ENCODE measurements at regions not wholly inside any gene's neighbourhood (a gene's known extent, or its start where the extent isn't known, plus 50 kb on each side); places are given as distances from the start of the nearest gene placed in this dataset.
"Not testable (repeated sequence)": the region's sequence is repeated elsewhere in the genome, so short reads cannot be mapped to it uniquely, and the experiment has no call there.

GRCh38 chr2:82814146-82814545, 1644.9 kb downstream of the SUCLG1 start:
- no peak for DNase-seq (ENCODE audit: low spot score)

- DNase-seq (ENCODE audit: low spot score) = no peak
Measured at GRCh38 chr2:82811946-82812345, 1647.1 kb downstream of the SUCLG1 start.

DNA sequence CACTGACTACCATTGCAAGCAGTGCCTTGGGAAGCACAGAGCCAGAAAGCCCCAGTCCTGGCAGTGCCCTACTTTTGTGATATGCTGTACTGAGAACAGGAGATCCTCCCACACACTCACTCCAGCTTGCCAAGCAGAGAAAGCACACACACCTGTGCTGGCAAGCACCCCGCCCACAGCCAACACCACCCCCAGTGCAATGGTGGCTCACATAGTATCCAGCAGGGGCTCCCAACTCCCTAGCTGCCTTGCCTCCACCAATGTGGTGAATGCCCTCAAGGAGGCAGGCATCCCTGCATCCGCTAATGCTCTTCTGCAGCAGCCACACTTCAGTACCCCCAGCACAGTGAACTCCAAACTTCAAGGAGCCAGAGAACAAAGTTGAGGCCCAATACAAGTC, 1655.8 kb downstream of the SUCLG1 start:
- no peak for DNase-seq (ENCODE audit: low spot score)

DNA sequence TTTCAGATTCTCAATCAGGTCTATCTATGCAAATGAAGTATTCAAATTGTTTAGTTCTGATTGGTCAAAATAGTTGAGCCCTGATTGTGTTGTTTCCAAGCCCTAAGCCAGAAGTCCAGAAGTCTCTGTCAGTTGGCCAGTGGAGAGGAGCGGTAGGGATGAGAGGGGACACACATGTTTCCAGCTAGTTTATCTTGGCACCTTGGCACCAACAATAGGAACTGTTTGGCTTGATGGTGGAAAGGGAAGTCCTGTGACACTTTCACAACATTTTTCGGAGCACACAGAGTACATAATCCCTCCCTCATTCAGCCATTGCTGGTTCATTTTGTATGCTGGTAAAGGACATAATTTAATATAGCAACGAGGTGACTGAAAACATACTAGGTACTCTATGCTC, 1661.6 kb downstream of the SUCLG1 start:
- DNase-seq (ENCODE audit: low spot score) = no peak

DNA sequence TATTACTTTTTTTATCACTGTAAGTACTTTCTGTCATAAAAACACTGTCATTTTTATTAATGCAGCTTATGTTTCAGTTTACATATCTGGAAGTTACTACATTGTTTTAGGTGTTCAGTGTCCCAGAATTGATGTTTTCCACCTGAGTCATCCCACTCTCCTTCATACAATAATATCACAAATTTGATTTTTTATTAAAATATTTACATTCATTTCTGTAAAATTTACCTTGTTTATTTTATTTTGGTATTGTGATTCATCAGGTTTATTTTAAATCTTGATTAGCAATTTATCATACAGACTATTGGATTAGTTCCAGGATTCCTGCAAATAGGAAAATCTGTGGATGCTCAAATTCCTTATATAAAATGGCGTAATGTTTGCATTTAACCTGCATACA, 1662.9 kb downstream of the SUCLG1 start:
- DNase-seq (ENCODE audit: low spot score) = no peak

GRCh38 chr2:82795446-82795845, 1663.6 kb downstream of the SUCLG1 start:
- peak; percentile 60 for DNase-seq (ENCODE audit: low spot score)

DNA sequence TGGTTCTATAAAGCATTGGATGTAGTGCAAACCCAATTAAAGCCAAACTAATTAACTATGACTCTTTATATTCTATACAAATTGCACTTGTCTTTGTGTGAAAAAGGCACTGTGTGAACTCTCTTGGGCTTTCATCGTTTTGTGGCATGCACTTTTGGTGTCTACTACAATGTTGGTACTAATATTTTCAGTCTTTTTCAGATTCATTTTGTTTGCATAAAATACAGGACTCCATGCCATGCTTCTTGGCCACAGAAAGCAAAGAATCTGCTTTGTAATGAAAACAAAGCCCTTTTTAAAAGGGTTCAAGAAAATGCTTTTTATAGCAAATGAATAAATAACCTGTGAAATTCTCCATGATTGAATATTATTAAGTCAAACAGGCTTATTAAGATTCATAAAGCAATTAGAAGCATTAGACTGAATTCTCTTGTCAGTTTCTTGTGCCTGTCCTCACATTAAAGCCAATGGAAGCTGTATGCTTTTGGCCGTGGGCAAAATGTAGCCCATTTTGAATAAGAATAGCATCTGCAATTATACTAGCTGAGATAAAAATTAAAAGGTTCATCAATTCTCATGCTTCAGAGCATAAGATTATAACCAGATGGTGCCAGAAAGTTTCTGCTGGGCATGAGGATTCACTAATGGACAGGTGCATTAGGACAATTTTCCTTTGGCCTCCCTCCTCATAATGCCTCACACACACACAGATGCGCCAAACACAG, 1665.2 kb downstream of the SUCLG1 start:
- no peak for DNase-seq (ENCODE audit: low spot score)

DNA sequence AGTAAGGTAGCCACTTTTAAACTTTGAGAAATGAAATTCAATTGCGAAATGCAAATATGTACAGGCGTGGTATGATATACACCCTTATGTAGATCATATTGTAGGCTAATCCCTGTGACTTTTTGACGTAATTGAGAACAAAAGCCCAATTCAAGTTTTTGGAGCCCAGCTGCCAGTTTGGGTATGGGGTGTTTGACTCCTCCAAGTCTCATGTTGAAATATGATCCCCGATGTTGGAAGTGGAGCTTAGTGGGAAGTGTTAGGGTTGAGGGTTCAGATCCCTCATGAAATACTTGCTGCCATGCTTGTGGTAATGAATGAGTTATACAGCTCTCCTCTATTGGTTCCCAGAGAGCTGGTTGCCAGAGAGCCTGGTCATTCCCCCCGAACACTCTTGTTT, 1666.8 kb downstream of the SUCLG1 start:
- DNase-seq (ENCODE audit: low spot score) = no peak

- DNase-seq (ENCODE audit: low spot score) = peak; percentile 43
Measured at GRCh38 chr2:82790206-82791021, 1668.7 kb downstream of the SUCLG1 start.

GRCh38 chr2:82789851-82790205, 1669.3 kb downstream of the SUCLG1 start:
- DNase-seq (ENCODE audit: low spot score) = no peak

DNA sequence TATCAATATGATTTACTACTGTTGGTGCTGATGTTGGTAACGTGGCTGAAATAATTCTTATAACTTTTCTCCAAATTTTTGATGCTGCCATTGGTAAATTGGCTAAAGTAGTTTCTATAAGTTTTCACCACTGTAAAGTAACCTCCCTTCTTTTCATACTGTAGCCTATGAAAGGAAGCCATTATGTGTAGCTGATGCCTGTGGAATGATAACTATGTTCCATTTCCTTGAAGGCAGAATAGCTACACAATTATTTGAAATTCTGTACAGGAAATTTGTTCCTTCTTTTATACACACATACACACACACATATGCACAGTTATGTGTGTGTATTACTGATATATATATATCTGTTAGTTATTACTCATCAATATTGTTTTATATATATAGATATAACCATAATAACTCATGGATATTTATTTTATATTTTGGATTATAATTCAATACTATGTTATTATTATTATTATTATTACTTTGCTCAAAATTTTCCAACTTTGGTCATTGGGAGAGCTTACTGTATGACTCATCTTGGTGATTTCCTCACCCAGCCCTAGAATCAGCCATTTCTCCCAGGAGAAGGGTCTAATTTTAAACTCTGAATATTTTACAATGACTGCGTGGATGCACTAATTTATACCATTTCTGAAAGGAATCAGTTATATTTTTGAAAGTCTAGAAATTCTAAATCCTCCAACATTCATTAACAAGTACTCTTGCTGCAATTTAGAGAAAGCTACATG, 1677.7 kb downstream of the SUCLG1 start:
- DNase-seq (ENCODE audit: low spot score) = no peak

DNA sequence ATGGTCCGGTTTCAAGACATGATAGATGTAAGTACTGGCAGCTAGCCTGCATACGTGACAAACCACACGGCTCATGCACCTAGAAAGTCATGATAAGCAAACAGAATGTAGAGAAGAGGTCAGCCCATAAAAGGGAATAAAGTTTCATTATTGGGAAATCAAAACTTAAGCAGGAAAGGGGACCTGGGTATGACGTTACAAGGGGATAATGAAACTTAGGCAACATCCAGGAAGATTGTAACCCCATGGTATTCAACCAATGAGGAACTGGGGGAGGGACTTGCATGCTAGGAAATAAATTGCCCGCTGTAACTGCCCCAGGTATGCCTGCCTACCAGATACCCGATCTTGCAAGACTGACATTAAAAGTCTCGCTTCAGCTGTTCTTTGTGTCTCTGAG, 1679.0 kb downstream of the SUCLG1 start:
- DNase-seq (ENCODE audit: low spot score) = no peak

GRCh38 chr2:82752396-82752795, 1706.7 kb downstream of the SUCLG1 start:
- no peak for DNase-seq (ENCODE audit: low spot score)

DNA sequence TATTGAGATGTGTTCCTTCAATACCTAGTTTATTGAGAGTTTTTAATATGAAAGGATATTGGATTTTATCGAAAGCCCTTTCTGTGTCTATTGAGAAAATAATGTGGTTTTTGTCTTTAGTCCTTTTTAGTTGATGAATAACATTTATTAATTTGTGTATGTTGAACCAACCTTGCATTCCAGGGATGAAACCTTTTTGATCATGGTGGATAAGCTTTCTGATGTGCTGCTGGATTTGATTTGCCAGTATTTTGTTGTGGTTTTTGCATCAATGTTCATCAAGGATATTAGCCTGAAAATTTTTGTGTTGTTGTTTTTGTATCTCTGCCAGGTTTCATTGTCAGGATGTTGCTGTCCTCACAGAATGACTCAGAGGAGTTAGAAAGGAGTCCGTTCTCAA, 1710.4 kb downstream of the SUCLG1 start:
- DNase-seq (ENCODE audit: low spot score) = no peak

- DNase-seq (ENCODE audit: low spot score) = no peak
Measured at GRCh38 chr2:82740527-82740926, 1718.6 kb downstream of the SUCLG1 start.

DNA sequence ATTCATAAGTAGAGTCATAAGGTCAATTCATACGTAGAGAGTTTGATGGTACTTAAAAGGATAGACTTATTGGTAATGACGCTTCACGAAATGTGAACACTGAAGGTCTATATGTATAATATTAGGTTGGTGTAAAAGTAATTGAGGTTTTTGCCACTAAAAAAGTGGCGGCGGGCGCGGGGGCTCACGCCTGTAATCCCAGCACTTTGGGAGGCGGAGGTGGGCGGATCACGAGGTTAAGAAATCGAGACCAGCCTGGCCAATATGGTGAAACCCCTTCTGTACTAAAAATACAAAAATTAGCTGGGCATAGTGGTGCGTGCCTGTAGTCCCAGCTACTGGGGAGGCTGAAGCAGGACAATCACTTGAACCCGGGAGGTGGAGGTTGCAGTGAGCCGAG, 1721.1 kb downstream of the SUCLG1 start:
- not testable (repeated sequence) for DNase-seq (ENCODE audit: low spot score)

GRCh38 chr2:82735336-82735735, 1723.7 kb downstream of the SUCLG1 start:
- DNase-seq (ENCODE audit: low spot score) = no peak

GRCh38 chr2:82731824-82732223, 1727.3 kb downstream of the SUCLG1 start:
- DNase-seq (ENCODE audit: low spot score) = no peak

- DNase-seq (ENCODE audit: low spot score) = peak; percentile 8
Measured at GRCh38 chr2:82730811-82731210, 1728.3 kb downstream of the SUCLG1 start.

DNA sequence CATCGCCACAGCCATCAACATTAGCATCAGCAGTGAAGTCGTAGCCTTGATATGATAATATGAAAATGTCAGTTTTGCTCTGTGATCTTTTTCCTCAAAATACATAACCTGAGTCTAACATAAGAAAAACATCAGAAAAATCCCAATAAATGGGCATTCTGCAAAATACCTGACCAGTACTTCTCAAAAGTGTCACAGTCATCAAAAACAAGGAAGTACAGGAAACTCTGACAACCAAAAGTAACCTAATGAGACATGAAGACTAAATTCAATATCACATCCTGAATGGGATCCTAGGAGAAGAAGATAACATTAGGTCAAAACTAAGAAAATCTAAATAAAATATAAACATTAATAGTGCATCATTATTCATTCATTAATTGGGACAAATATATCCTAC, 1731.0 kb downstream of the SUCLG1 start:
- no peak for DNase-seq (ENCODE audit: low spot score)

- no peak for DNase-seq (ENCODE audit: low spot score)
Measured at GRCh38 chr2:82708681-82709080, 1750.4 kb downstream of the SUCLG1 start.

GRCh38 chr2:82697231-82697630, 1761.8 kb downstream of the SUCLG1 start:
- no peak for DNase-seq (ENCODE audit: low spot score)

GRCh38 chr2:82694431-82694830, 1764.6 kb downstream of the SUCLG1 start:
- DNase-seq (ENCODE audit: low spot score) = no peak

Measured in GM03348 (cell line).